GM23338 (cell line): ENCODE measurements at regions not wholly inside any gene's neighbourhood (a gene's known extent, or its start where the extent isn't known, plus 50 kb on each side); places are given as distances from the start of the nearest gene placed in this dataset.

Experiments used
- ATAC-seq: fragments of 200-7000 bp; cut with Tn5 transposase; 3 replicates; pipeline ENCODE4 v1.9.1; 2020
- DNase-seq: peaks from one replicate; pipeline ENCODE4 v3.0.0-alpha.2; 2015; ENCODE audit warnings: low spot score
- H2AFZ ChIP-seq: fragments of 200-600 bp; sonication (generic); 2 replicates; pipeline ENCODE4 v1.8.0; 2016; ENCODE audit warnings: antibody characterized with exemption, mild to moderate bottlenecking, moderate library complexity
- H3F3A ChIP-seq: fragments of 200-600 bp; sonication (generic); replicated peaks from 2 replicates; pipeline ENCODE4 v1.8.0; 2017; ENCODE audit warnings: antibody characterized with exemption, mixed run types, low read depth
- H3K27ac ChIP-seq: fragments of 200-600 bp; sonication (generic); 2 replicates; pipeline ENCODE4 v1.6.1; 2016; ENCODE audit warnings: low read depth
- H3K27me3 ChIP-seq: fragments of 200-600 bp; sonication (generic); 2 replicates; pipeline ENCODE4 v1.8.0; 2016; ENCODE audit warnings: mild to moderate bottlenecking, mixed run types, moderate library complexity; ENCODE audit not compliant: insufficient read depth
- H3K36me3 ChIP-seq: fragments of 200-600 bp; sonication (generic); 2 replicates; pipeline ENCODE4 v1.8.0; 2016; ENCODE audit warnings: mild to moderate bottlenecking; ENCODE audit not compliant: insufficient read depth
- H3K4me1 ChIP-seq: fragments of 200-600 bp; sonication (generic); 2 replicates; pipeline ENCODE4 v1.8.0; 2016; ENCODE audit warnings: mild to moderate bottlenecking, moderate library complexity; ENCODE audit not compliant: insufficient read depth
- H3K4me2 ChIP-seq: fragments of 200-600 bp; sonication (generic); 2 replicates; pipeline ENCODE4 v1.7.1; 2017; ENCODE audit warnings: mixed run types
- H3K4me3 ChIP-seq: fragments of 200-600 bp; sonication (generic); 2 replicates; pipeline ENCODE4 v1.6.1; 2016; ENCODE audit warnings: mixed run types
- H3K79me2 ChIP-seq: fragments of 200-600 bp; sonication (generic); replicated peaks from 2 replicates; pipeline ENCODE4 v1.8.0; 2017; ENCODE audit warnings: mild to moderate bottlenecking; ENCODE audit not compliant: insufficient read depth
- H3K9me2 ChIP-seq: fragments of 200-600 bp; sonication (generic); 2 replicates; pipeline ENCODE4 v1.8.0; 2017; ENCODE audit not compliant: insufficient read depth
- H4K20me1 ChIP-seq: fragments of 200-600 bp; sonication (generic); replicated peaks from 2 replicates; pipeline ENCODE4 v1.8.0; 2017; ENCODE audit warnings: mild to moderate bottlenecking; ENCODE audit not compliant: insufficient read depth
- H3K27ac Mint-ChIP-seq: 2 replicates; pipeline ENCODE4 v1.8.0; 2020; ENCODE audit warnings: inconsistent platforms, mild to moderate bottlenecking, moderate library complexity, mixed read lengths
- H3K27me3 Mint-ChIP-seq: 3 replicates; pipeline ENCODE4 v1.8.0; 2022; ENCODE audit warnings: low read depth, mild to moderate bottlenecking, moderate library complexity, mixed read lengths, inconsistent platforms; ENCODE audit not compliant: insufficient read depth, poor library complexity
- H3K36me3 Mint-ChIP-seq: 3 replicates; pipeline ENCODE4 v1.8.0; 2021; ENCODE audit warnings: low read depth, mild to moderate bottlenecking, inconsistent platforms, moderate library complexity, mixed read lengths
- H3K4me1 Mint-ChIP-seq: 3 replicates; pipeline ENCODE4 v1.8.0; 2020; ENCODE audit warnings: mild to moderate bottlenecking, inconsistent platforms, mixed read lengths
- H3K4me3 Mint-ChIP-seq: 3 replicates; pipeline ENCODE4 v1.8.0; 2021; ENCODE audit warnings: moderate library complexity, mild to moderate bottlenecking, inconsistent platforms, mixed read lengths
- H3K9me3 Mint-ChIP-seq: 3 replicates; pipeline ENCODE4 v1.8.0; 2020; ENCODE audit warnings: moderate library complexity, mild to moderate bottlenecking, inconsistent platforms, mixed read lengths
- CREB1 ChIP-seq: fragments of 250-450 bp; sonication (Bioruptor Pico); IDR thresholded peaks from 2 replicates; pipeline ENCODE4 v1.5.0; 2020; ENCODE audit warnings: low read depth, mild to moderate bottlenecking, moderate library complexity
- CTCF ChIP-seq, 2 experiments: fragments of 200-600 bp in 1 of 2; sonication (generic) in 1 of 2; conservative IDR thresholded peaks; 2 replicates each; pipeline versions ENCODE4 v1.5.1 to v1.6.1; 2016 to 2017; ENCODE audit warnings: antibody characterized with exemption in 2 of 2, low read depth in 2 of 2, mild to moderate bottlenecking in 2 of 2, moderate library complexity in 1 of 2
- ETS1 ChIP-seq: IDR thresholded peaks from 2 replicates; pipeline ENCODE4 v1.6.1; 2016; ENCODE audit warnings: antibody characterized with exemption
- EZH2 ChIP-seq: fragments of 200-600 bp; sonication (generic); IDR thresholded peaks from one replicate; pipeline ENCODE4 v1.8.0; 2017; ENCODE audit warnings: antibody characterized with exemption, mild to moderate bottlenecking, low read depth; ENCODE audit not compliant: unreplicated experiment
- EZH2phosphoT487 ChIP-seq: fragments of 200-600 bp; sonication (generic); IDR thresholded peaks from one replicate; pipeline ENCODE4 v1.8.1; 2018; ENCODE audit warnings: antibody characterized with exemption; ENCODE audit not compliant: unreplicated experiment
- JUNB ChIP-seq: IDR thresholded peaks from one replicate; pipeline ENCODE4 v1.6.1; 2016; ENCODE audit warnings: antibody characterized with exemption; ENCODE audit not compliant: unreplicated experiment
- NANOG ChIP-seq: IDR thresholded peaks from 2 replicates; pipeline ENCODE4 v1.6.1; 2016; ENCODE audit warnings: antibody characterized with exemption, borderline replicate concordance
- POLR2AphosphoS5 ChIP-seq: IDR thresholded peaks from 2 replicates; pipeline ENCODE4 v1.6.1; 2016; ENCODE audit warnings: antibody characterized with exemption, low read depth
- REST ChIP-seq: IDR thresholded peaks from one replicate; pipeline ENCODE4 v1.6.1; 2018; ENCODE audit warnings: antibody characterized with exemption; ENCODE audit not compliant: unreplicated experiment
- STAT1 ChIP-seq: IDR thresholded peaks from one replicate; pipeline ENCODE4 v1.6.1; 2016; ENCODE audit warnings: antibody characterized with exemption; ENCODE audit not compliant: unreplicated experiment
- ZNF114 ChIP-seq: fragments of 250-450 bp; sonication (Bioruptor Pico); IDR thresholded peaks from 2 replicates; pipeline ENCODE4 v1.5.0; 2020; ENCODE audit warnings: mild to moderate bottlenecking, moderate library complexity
- ZNF331 ChIP-seq: fragments of 250-450 bp; sonication (Bioruptor Pico); IDR thresholded peaks from 2 replicates; pipeline ENCODE4 v1.5.0; 2020; ENCODE audit warnings: low read depth, mild to moderate bottlenecking, moderate library complexity
- ZNF462 ChIP-seq: fragments of 250-450 bp; sonication (Bioruptor Pico); IDR thresholded peaks from 2 replicates; pipeline ENCODE4 v1.5.0; 2020; ENCODE audit warnings: mild to moderate bottlenecking, moderate library complexity

GRCh38 chr7:118109607-118110006, 74.4 kb upstream of the LSM8 start:
- H3K4me3 Mint-ChIP-seq: no peak overlapping the region
- no peaks in the 10 kb centered on the region for H4K20me1 ChIP-seq
- no peak for TF ChIP-seq CREB1
- TF ChIP-seq ETS1: no peak
- TF ChIP-seq EZH2: no peak
- no peak for TF ChIP-seq EZH2phosphoT487
- no peak for TF ChIP-seq STAT1
- no peak for TF ChIP-seq NANOG
- TF ChIP-seq ZNF114: no peak
- TF ChIP-seq REST: no peak
- no peak for TF ChIP-seq JUNB
- TF ChIP-seq POLR2AphosphoS5: no peak
- no peak for TF ChIP-seq ZNF331
- TF ChIP-seq ZNF462 (CRISPR knock-in tag): no peak
- no peak for TF ChIP-seq CTCF (conservative IDR thresholded peaks at IDR 0.05; ENCODE audit: low read depth in 2 of 2)

More at GRCh38 chr7:118109607-118110006, 74.4 kb upstream of the LSM8 start:
- H3K9me2 ChIP-seq: no peaks in the 10 kb centered on the region
- Mint-ChIP-seq H3K27me3 (no peaks in the 10 kb centered on the region), H3K27ac (no peak overlapping the region), H3K9me3 (peaks cover 11% of the 10 kb centered on the region), H3K4me1 (no peaks in the 10 kb centered on the region), H3K36me3 (peaks cover 7% of the 10 kb centered on the region; the same call in 2 of the 3 replicates)
- H3F3A ChIP-seq: no peaks in the 10 kb centered on the region
- no peaks in the 10 kb centered on the region for H3K4me1 ChIP-seq
- no peak overlapping the region for H3K4me2 ChIP-seq
- H3K36me3 ChIP-seq: peaks cover 6% of the 10 kb centered on the region; the same call in 1 of the 2 replicates
- no peaks in the 10 kb centered on the region for H3K27me3 ChIP-seq
- no peak overlapping the region for H3K4me3 ChIP-seq
- H3K27ac ChIP-seq: no peak overlapping the region
- no peak for ATAC-seq
- no peak overlapping the region for H2AFZ ChIP-seq
- no peaks in the 10 kb centered on the region for H3K79me2 ChIP-seq
- DNase-seq: no peak
